ENCODE measurements at regions not wholly inside any gene's neighbourhood (a gene's known extent, or its start where the extent isn't known, plus 50 kb on each side); places are given as distances from the start of the nearest gene placed in this dataset.

GRCh38 chr20:40863355-40863919 is 165.2 kb upstream of the TOP1 start:
- TF ChIP-seq RARB (CRISPR knock-in tag; IDR thresholded peaks at IDR 0.05) (no peak), TOX (CRISPR knock-in tag; IDR thresholded peaks at IDR 0.05; ENCODE audit: borderline replicate concordance) (no peak), ZNF565 (CRISPR knock-in tag; conservative IDR thresholded peaks at IDR 0.05; ENCODE audit: low read depth) (no peak), ZNF8 (CRISPR knock-in tag; IDR thresholded peaks at IDR 0.05) (no peak), OSR1 (CRISPR knock-in tag; IDR thresholded peaks at IDR 0.05) (no peak), ZC3H10 (CRISPR knock-in tag; IDR thresholded peaks at IDR 0.05) (no peak), CSDC2 (CRISPR knock-in tag; IDR thresholded peaks at IDR 0.05) (no peak), POU6F1 (CRISPR knock-in tag; IDR thresholded peaks at IDR 0.05; ENCODE audit: borderline replicate concordance, low read depth) (no peak), ZFP3 (CRISPR knock-in tag; IDR thresholded peaks at IDR 0.05) (no peak), BACH2 (CRISPR knock-in tag; IDR thresholded peaks at IDR 0.05; ENCODE audit: borderline replicate concordance) (no peak)
- TF ChIP-seq, protein P1, sequence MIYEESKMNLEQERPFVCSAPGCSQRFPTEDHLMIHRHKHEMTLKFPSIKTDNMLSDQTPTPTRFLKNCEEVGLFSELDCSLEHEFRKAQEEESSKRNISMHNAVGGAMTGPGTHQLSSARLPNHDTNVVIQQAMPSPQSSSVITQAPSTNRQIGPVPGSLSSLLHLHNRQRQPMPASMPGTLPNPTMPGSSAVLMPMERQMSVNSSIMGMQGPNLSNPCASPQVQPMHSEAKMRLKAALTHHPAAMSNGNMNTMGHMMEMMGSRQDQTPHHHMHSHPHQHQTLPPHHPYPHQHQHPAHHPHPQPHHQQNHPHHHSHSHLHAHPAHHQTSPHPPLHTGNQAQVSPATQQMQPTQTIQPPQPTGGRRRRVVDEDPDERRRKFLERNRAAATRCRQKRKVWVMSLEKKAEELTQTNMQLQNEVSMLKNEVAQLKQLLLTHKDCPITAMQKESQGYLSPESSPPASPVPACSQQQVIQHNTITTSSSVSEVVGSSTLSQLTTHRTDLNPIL (CRISPR knock-in tag; IDR thresholded peaks at IDR 0.05; ENCODE audit: low read depth), result no peak
- TF ChIP-seq, protein P2, sequence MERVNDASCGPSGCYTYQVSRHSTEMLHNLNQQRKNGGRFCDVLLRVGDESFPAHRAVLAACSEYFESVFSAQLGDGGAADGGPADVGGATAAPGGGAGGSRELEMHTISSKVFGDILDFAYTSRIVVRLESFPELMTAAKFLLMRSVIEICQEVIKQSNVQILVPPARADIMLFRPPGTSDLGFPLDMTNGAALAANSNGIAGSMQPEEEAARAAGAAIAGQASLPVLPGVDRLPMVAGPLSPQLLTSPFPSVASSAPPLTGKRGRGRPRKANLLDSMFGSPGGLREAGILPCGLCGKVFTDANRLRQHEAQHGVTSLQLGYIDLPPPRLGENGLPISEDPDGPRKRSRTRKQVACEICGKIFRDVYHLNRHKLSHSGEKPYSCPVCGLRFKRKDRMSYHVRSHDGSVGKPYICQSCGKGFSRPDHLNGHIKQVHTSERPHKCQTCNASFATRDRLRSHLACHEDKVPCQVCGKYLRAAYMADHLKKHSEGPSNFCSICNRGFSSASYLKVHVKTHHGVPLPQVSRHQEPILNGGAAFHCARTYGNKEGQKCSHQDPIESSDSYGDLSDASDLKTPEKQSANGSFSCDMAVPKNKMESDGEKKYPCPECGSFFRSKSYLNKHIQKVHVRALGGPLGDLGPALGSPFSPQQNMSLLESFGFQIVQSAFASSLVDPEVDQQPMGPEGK (CRISPR knock-in tag; IDR thresholded peaks at IDR 0.05; ENCODE audit: borderline replicate concordance), result no peak
- TF ChIP-seq, protein P3, sequence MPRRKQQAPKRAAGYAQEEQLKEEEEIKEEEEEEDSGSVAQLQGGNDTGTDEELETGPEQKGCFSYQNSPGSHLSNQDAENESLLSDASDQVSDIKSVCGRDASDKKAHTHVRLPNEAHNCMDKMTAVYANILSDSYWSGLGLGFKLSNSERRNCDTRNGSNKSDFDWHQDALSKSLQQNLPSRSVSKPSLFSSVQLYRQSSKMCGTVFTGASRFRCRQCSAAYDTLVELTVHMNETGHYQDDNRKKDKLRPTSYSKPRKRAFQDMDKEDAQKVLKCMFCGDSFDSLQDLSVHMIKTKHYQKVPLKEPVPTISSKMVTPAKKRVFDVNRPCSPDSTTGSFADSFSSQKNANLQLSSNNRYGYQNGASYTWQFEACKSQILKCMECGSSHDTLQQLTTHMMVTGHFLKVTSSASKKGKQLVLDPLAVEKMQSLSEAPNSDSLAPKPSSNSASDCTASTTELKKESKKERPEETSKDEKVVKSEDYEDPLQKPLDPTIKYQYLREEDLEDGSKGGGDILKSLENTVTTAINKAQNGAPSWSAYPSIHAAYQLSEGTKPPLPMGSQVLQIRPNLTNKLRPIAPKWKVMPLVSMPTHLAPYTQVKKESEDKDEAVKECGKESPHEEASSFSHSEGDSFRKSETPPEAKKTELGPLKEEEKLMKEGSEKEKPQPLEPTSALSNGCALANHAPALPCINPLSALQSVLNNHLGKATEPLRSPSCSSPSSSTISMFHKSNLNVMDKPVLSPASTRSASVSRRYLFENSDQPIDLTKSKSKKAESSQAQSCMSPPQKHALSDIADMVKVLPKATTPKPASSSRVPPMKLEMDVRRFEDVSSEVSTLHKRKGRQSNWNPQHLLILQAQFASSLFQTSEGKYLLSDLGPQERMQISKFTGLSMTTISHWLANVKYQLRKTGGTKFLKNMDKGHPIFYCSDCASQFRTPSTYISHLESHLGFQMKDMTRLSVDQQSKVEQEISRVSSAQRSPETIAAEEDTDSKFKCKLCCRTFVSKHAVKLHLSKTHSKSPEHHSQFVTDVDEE (CRISPR knock-in tag; IDR thresholded peaks at IDR 0.05), result no peak
